ACC112 (cell line): ENCODE measurements at regions not wholly inside any gene's neighbourhood (a gene's known extent, or its start where the extent isn't known, plus 50 kb on each side); places are given as distances from the start of the nearest gene placed in this dataset.
"Not testable (repeated sequence)": the region's sequence is repeated elsewhere in the genome, so short reads cannot be mapped to it uniquely, and the experiment has no call there.

Experiments used
- H2AFZ ChIP-seq: fragments of 200-600 bp; sonication (generic); one replicate; pipeline ENCODE4 v1.6.0; 2017; ENCODE audit warnings: antibody characterized with exemption, low read length; ENCODE audit not compliant: unreplicated experiment
- H3K27ac ChIP-seq: fragments of 200-600 bp; sonication (generic); 2 replicates; pipeline ENCODE4 v1.5.1; 2014; ENCODE audit warnings: low read depth, mild to moderate bottlenecking, antibody characterized with exemption, low read length, moderate library complexity
- H3K27me3 ChIP-seq: fragments of 200-600 bp; sonication (generic); 2 replicates; pipeline ENCODE4 v1.6.1; 2014; ENCODE audit warnings: mild to moderate bottlenecking, antibody characterized with exemption, low read length, moderate library complexity, mixed read lengths; ENCODE audit not compliant: insufficient read depth
- H3K36me3 ChIP-seq: fragments of 200-600 bp; sonication (generic); 2 replicates; pipeline ENCODE4 v1.6.1; 2016; ENCODE audit warnings: mild to moderate bottlenecking, antibody characterized with exemption, low read length, moderate library complexity, mixed read lengths; ENCODE audit not compliant: insufficient read depth
- H3K4me1 ChIP-seq: fragments of 200-600 bp; sonication (generic); one replicate; pipeline ENCODE4 v1.6.1; 2016; ENCODE audit warnings: low read length, mixed read lengths; ENCODE audit not compliant: insufficient read depth, unreplicated experiment, control insufficient read depth
- H3K4me3 ChIP-seq: fragments of 200-600 bp; sonication (generic); 2 replicates; pipeline ENCODE4 v1.5.1; 2014; ENCODE audit warnings: mild to moderate bottlenecking, low read depth, low read length
- H3K79me2 ChIP-seq: fragments of 200-600 bp; sonication (generic); one replicate; pipeline ENCODE4 v1.6.0; 2016; ENCODE audit warnings: low read length; ENCODE audit not compliant: control insufficient read depth, unreplicated experiment, insufficient read depth

GRCh38 chr1:199087144-199087543 is 448.3 kb downstream of the PTPRC start:
- H3K36me3 ChIP-seq: no peaks in the 10 kb centered on the region
- H3K27me3 ChIP-seq: no peaks in the 10 kb centered on the region
- no peak overlapping the region for H3K4me3 ChIP-seq
- H3K4me1 ChIP-seq: no peaks in the 10 kb centered on the region
- H3K27ac ChIP-seq: no peak overlapping the region
- no peak overlapping the region for H2AFZ ChIP-seq
- no peaks in the 10 kb centered on the region for H3K79me2 ChIP-seq

GRCh38 chr1:199089393-199090122 is 450.7 kb downstream of the PTPRC start:
- no peak overlapping the region for H2AFZ ChIP-seq
- H3K36me3 ChIP-seq: no peaks in the 10 kb centered on the region
- no peaks in the 10 kb centered on the region for H3K79me2 ChIP-seq
- no peak overlapping the region for H3K4me3 ChIP-seq
- H3K4me1 ChIP-seq: no peaks in the 10 kb centered on the region
- H3K27ac ChIP-seq: no peak overlapping the region
- H3K27me3 ChIP-seq: no peaks in the 10 kb centered on the region

- H3K79me2 ChIP-seq, H3K4me3 ChIP-seq, H3K4me1 ChIP-seq, H2AFZ ChIP-seq, H3K27ac ChIP-seq, H3K36me3 ChIP-seq, H3K27me3 ChIP-seq: not testable (repeated sequence)
Observed at GRCh38 chr1:199095628-199096027, 456.8 kb downstream of the PTPRC start.

- H3K4me1 ChIP-seq: no peaks in the 10 kb centered on the region
- no peaks in the 10 kb centered on the region for H3K79me2 ChIP-seq
- H2AFZ ChIP-seq: no peak overlapping the region
- H3K27me3 ChIP-seq: no peaks in the 10 kb centered on the region
- no peak overlapping the region for H3K4me3 ChIP-seq
- H3K27ac ChIP-seq: no peak overlapping the region
- no peaks in the 10 kb centered on the region for H3K36me3 ChIP-seq
Observed at GRCh38 chr1:199096591-199096990, 457.8 kb downstream of the PTPRC start.

GRCh38 chr1:199098468-199098867 is 459.6 kb downstream of the PTPRC start:
- H2AFZ ChIP-seq: no peak overlapping the region
- no peaks in the 10 kb centered on the region for H3K27me3 ChIP-seq
- H3K27ac ChIP-seq: no peak overlapping the region
- H3K4me3 ChIP-seq: no peak overlapping the region
- no peaks in the 10 kb centered on the region for H3K4me1 ChIP-seq
- H3K36me3 ChIP-seq: no peaks in the 10 kb centered on the region
- no peaks in the 10 kb centered on the region for H3K79me2 ChIP-seq

GRCh38 chr1:199101139-199101538 is 462.3 kb downstream of the PTPRC start:
- H3K79me2 ChIP-seq: no peaks in the 10 kb centered on the region
- H3K27ac ChIP-seq: no peak overlapping the region
- no peak overlapping the region for H2AFZ ChIP-seq

GRCh38 chr1:199101635-199102034 is 462.8 kb downstream of the PTPRC start:
- Histone ChIP-seq H3K4me1 (no peaks in the 10 kb centered on the region), H3K27me3 (no peaks in the 10 kb centered on the region), H3K4me3 (no peak overlapping the region), H3K36me3 (no peaks in the 10 kb centered on the region), H2AFZ (no peak overlapping the region), H3K79me2 (no peaks in the 10 kb centered on the region), H3K27ac (no peak overlapping the region)

More at GRCh38 chr1:199101139-199101538, 462.3 kb downstream of the PTPRC start:
- Histone ChIP-seq H3K4me1 (no peaks in the 10 kb centered on the region), H3K36me3 (no peaks in the 10 kb centered on the region), H3K27me3 (no peaks in the 10 kb centered on the region), H3K4me3 (no peak overlapping the region)

GRCh38 chr1:199102239-199102638 is 463.4 kb downstream of the PTPRC start:
- Histone ChIP-seq H2AFZ (no peak overlapping the region), H3K4me3 (no peak overlapping the region), H3K36me3 (no peaks in the 10 kb centered on the region), H3K27me3 (no peaks in the 10 kb centered on the region), H3K27ac (no peak overlapping the region), H3K79me2 (no peaks in the 10 kb centered on the region), H3K4me1 (no peaks in the 10 kb centered on the region)

GRCh38 chr1:199109160-199109559 is 470.3 kb downstream of the PTPRC start:
- no peak overlapping the region for H3K27ac ChIP-seq
- no peaks in the 10 kb centered on the region for H3K79me2 ChIP-seq
- no peak overlapping the region for H3K4me3 ChIP-seq
- H3K36me3 ChIP-seq: no peaks in the 10 kb centered on the region
- H3K4me1 ChIP-seq: no peaks in the 10 kb centered on the region
- H2AFZ ChIP-seq: no peak overlapping the region
- no peaks in the 10 kb centered on the region for H3K27me3 ChIP-seq

GRCh38 chr1:199112365-199112764 is 473.5 kb downstream of the PTPRC start:
- H3K36me3 ChIP-seq: no peaks in the 10 kb centered on the region
- H3K27ac ChIP-seq: no peak overlapping the region
- H2AFZ ChIP-seq: no peak overlapping the region
- no peaks in the 10 kb centered on the region for H3K27me3 ChIP-seq
- no peaks in the 10 kb centered on the region for H3K79me2 ChIP-seq
- H3K4me3 ChIP-seq: no peak overlapping the region
- H3K4me1 ChIP-seq: no peaks in the 10 kb centered on the region

GRCh38 chr1:199113265-199113869 is 474.5 kb downstream of the PTPRC start:
- Histone ChIP-seq H3K36me3 (no peaks in the 10 kb centered on the region), H3K4me1 (no peaks in the 10 kb centered on the region), H3K27me3 (no peaks in the 10 kb centered on the region), H2AFZ (no peak overlapping the region), H3K79me2 (no peaks in the 10 kb centered on the region), H3K27ac (no peak overlapping the region), H3K4me3 (no peak overlapping the region)
